ENCODE measurements at regions not wholly inside any gene's neighbourhood (a gene's known extent, or its start where the extent isn't known, plus 50 kb on each side); places are given as distances from the start of the nearest gene placed in this dataset.

- TF ChIP-seq SP1 (IDR thresholded peaks at IDR 0.05) (no peak), HDGF (IDR thresholded peaks at IDR 0.05; ENCODE audit: borderline replicate concordance) (no peak), SUZ12 (IDR thresholded peaks at IDR 0.05) (no peak), ELF4 (IDR thresholded peaks at IDR 0.05) (no peak), PKNOX1 (IDR thresholded peaks at IDR 0.05) (no peak), TARDBP (IDR thresholded peaks at IDR 0.05) (no peak), NFRKB (IDR thresholded peaks at IDR 0.05) (no peak), ZNF384 (IDR thresholded peaks at IDR 0.05) (no peak), FOXM1 (IDR thresholded peaks at IDR 0.05; ENCODE audit: borderline replicate concordance) (no peak), BHLHE40 (IDR thresholded peaks at IDR 0.05; ENCODE audit: borderline replicate concordance) (no peak), FOXK2 (IDR thresholded peaks at IDR 0.05) (no peak), L3MBTL2 (conservative IDR thresholded peaks at IDR 0.05) (no peak), ARNT (IDR thresholded peaks at IDR 0.05) (no peak)
Measured at GRCh38 chr20:48531505-48531904, 296.3 kb downstream of the PREX1 start.

Data from HEK293T (cell line).